Adrenal gland (tissue), 9 donors: ENCODE measurements at regions not wholly inside any gene's neighbourhood (a gene's known extent, or its start where the extent isn't known, plus 50 kb on each side); places are given as distances from the start of the nearest gene placed in this dataset.

ENCODE experiments used
- DNase-seq, 7 donors: peaks; one replicate each; pipeline ENCODE4 v3.0.0-alpha.2; 2019 to 2020
- H3K27ac ChIP-seq, 5 donors: fragments of 200-600 bp; sonication (generic) in 4 of 5; 1 replicate in 3 of 5; 2 replicates in 2 of 5; pipeline versions ENCODE4 v1.5.1 to v1.8.0; 2016 to 2020; ENCODE audit warnings: mild to moderate bottlenecking in 1 of 5
- H3K27me3 ChIP-seq: fragments of 200-600 bp; 2 replicates; pipeline ENCODE4 v1.8.0; 2021
- H3K36me3 ChIP-seq, 2 donors: fragments of 200-600 bp; replicated peaks in 1 of 2; 1 replicate in 1 of 2; 2 replicates in 1 of 2; pipeline versions ENCODE4 v1.5.1 to v1.8.0; 2018 to 2022
- H3K4me1 ChIP-seq, 2 donors: fragments of 200-600 bp; replicated peaks in 1 of 2; 1 replicate in 1 of 2; 2 replicates in 1 of 2; pipeline versions ENCODE4 v1.5.1 to v1.8.0; 2018 to 2021
- H3K4me3 ChIP-seq, 4 donors: fragments of 200-600 bp; sonication (generic) in 3 of 4; one replicate each; pipeline ENCODE4 v1.5.1; 2016 to 2018
- H3K9me3 ChIP-seq, 3 donors: fragments of 200-600 bp; sonication (generic) in 1 of 3; replicated peaks in 1 of 3; 1 replicate in 2 of 3; 2 replicates in 1 of 3; pipeline versions ENCODE4 v1.5.1 to v1.8.0; 2016 to 2021
- POLR2A ChIP-seq, 2 donors: fragments of 450-650 bp; IDR thresholded peaks; one replicate each; pipeline ENCODE4 v1.6.1; 2017; ENCODE audit warnings: antibody characterized with exemption in 2 of 2, mild to moderate bottlenecking in 2 of 2, moderate library complexity in 1 of 2
- WGBS, 4 donors: extraction: QIAGEN DNeasy Blood & Tissue Kit in 2 of 4; methylation state at CpG; one replicate each; pipeline versions ENCODE4 v1.1.5 to v1.1.7; 2013 to 2017; 5-methylcytosine and 5-hydroxymethylcytosine counted together
- intact Hi-C, 2 donors: fragments of 100-400 bp; cut with DNase I; formaldehyde crosslinking; loops; one replicate each; pipeline versions ENCODE4 v1.14.1 to v1.15.0; 2022 to 2023
- TF ChIP-seq, protein P1 (sequence below), 6 experiments: fragments of 450-650 bp in 4 of 6; fragments of 200-600 bp in 2 of 6; sonication (generic) in 1 of 6; IDR thresholded peaks; 1 replicate in 5 of 6; 2 replicates in 1 of 6; pipeline versions ENCODE4 v1.5.1 to v1.8.0; 2016 to 2021; ENCODE audit warnings: antibody characterized with exemption in 6 of 6, mild to moderate bottlenecking in 2 of 6, moderate library complexity in 1 of 6
- donor health status: healthy with polysubstance abuse.
- donor health status: Bipolar disorder and iron deficiency.
- donor health status: DM: yes; HTN: yes; CAD: no.
- donor health status: DM: no; HTN: no; CAD: no.
- donor health status: DM: no; HTN: no; CAD: no.

DNA sequence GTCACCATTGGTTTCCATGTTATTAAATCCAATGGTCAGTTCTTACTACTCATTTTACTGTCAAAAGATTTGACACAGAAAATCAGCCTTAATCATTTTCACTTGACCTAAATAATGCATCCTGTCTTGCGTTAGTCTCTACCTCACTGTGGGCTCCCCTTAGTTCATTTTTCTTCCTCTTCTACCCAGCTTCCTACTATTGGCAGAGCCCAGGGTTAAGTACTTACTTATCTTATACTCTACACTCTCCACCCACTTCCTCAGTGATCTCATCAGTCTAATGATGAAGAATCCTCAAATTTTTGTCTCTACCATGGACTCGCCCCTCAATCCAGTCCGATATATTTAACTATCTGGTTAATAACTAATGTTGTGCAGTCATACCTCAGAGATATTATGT is 735.9 kb downstream of the KCNT2 start:
- intact Hi-C loops = no loop called here
- DNase-seq = no peak
- Histone ChIP-seq H3K36me3 (no peaks in the 10 kb centered on the region), H3K27ac (no peak overlapping the region), H3K9me3 (no peaks in the 10 kb centered on the region), H3K27me3 (no peaks in the 10 kb centered on the region), H3K4me3 (no peak overlapping the region), H3K4me1 (no peaks in the 10 kb centered on the region)
- no peak for TF ChIP-seq POLR2A (IDR thresholded peaks at IDR 0.05)
- TF ChIP-seq, protein P1, sequence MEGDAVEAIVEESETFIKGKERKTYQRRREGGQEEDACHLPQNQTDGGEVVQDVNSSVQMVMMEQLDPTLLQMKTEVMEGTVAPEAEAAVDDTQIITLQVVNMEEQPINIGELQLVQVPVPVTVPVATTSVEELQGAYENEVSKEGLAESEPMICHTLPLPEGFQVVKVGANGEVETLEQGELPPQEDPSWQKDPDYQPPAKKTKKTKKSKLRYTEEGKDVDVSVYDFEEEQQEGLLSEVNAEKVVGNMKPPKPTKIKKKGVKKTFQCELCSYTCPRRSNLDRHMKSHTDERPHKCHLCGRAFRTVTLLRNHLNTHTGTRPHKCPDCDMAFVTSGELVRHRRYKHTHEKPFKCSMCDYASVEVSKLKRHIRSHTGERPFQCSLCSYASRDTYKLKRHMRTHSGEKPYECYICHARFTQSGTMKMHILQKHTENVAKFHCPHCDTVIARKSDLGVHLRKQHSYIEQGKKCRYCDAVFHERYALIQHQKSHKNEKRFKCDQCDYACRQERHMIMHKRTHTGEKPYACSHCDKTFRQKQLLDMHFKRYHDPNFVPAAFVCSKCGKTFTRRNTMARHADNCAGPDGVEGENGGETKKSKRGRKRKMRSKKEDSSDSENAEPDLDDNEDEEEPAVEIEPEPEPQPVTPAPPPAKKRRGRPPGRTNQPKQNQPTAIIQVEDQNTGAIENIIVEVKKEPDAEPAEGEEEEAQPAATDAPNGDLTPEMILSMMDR (IDR thresholded peaks at IDR 0.05) = no peak
- 63 to 78% (median 71%) methylated on average over 3 of the region's 3 CpGs for WGBS, 4 donors

DNA sequence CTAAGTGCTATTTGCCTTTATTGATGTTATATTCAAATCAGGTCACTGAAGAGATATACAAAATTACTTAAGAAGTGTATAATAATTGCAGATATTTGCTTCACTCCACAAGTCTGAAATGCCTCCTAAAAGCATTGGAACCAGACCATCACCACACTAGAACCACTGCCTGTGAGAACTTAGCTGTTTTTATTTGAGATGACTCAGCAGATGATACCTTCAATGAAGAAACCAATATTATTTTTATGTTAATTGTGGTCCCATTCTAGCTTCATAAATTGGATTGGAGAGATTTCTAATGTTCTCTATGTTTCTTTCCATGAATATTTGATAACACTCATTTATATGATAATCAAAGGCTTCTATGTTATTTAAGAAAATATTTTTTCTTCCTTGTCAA is 740.6 kb downstream of the KCNT2 start:
- intact Hi-C loops = no loop called here
- no peak overlapping the region for H3K27ac ChIP-seq
- no peak for DNase-seq
- H3K4me1 ChIP-seq = no peaks in the 10 kb centered on the region
- H3K9me3 ChIP-seq = no peaks in the 10 kb centered on the region
- H3K36me3 ChIP-seq = no peaks in the 10 kb centered on the region
- TF ChIP-seq, protein P1 (IDR thresholded peaks at IDR 0.05) = no peak
- no peak for TF ChIP-seq POLR2A (IDR thresholded peaks at IDR 0.05)
- H3K4me3 ChIP-seq = no peak overlapping the region
- H3K27me3 ChIP-seq = no peaks in the 10 kb centered on the region

DNA sequence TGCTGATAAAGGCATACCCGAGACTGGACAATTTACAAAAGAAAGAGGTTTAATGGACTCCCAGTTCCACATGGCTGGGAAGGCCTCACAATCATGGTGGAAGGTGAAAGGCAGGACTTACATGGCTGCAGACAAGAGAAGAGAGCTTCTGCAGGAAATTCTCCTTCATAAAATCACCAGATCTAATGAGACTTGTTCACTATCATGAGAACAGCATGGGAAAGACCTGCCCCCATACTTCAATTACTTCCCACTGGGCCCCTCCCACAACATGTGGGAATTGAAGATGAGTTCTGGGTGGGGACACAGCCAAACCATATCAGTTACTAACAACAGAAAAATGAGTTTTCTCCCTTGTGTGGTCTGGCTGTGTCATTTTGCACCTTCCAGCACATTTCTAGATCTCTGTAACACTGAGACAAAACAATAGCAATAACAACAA is 741.4 kb downstream of the KCNT2 start:
- Histone ChIP-seq H3K27me3 (no peaks in the 10 kb centered on the region), H3K9me3 (no peaks in the 10 kb centered on the region), H3K4me3 (no peak overlapping the region), H3K27ac (no peak overlapping the region), H3K4me1 (no peaks in the 10 kb centered on the region), H3K36me3 (no peaks in the 10 kb centered on the region)
- DNase-seq = no peak
- intact Hi-C loops = no loop called here
- TF ChIP-seq POLR2A (IDR thresholded peaks at IDR 0.05) = no peak
- TF ChIP-seq, protein P1 (IDR thresholded peaks at IDR 0.05) = no peak
- 63 to 92% (median 72%) methylated on average over 1 of the region's 1 CpG for WGBS, 4 donors

DNA sequence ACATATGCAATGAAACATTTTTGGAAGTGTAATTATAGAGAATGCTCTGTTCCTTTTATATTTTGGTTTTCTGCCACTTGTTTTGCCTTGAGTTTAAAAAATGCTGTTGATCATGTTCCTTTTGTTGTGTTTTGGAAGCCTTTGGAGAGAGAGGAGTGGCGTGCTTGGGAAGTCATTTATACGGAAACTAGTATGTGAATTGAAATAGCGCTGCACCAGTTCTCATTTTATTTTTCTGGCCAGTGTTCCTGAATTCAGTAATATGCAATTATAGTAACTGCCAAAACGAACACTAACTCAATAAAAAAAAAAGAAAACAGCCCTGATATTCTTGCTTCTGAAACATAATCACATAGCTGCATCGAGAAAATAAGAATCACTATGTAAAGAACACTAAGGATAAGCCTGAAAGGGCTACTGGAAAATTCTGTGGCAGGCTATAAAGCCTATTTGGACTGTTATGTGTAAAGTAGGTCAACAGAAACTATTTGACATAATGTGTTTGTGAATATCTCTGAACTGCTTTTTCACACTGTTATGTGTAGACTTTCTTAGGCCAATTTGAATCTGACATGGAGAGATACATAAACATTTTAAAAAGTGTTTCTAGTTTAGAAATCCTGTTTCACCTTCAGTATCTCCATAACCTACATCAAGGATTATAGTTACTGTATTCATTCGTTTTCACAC is 742.0 kb downstream of the KCNT2 start:
- H3K9me3 ChIP-seq = no peaks in the 10 kb centered on the region
- no peaks in the 10 kb centered on the region for H3K36me3 ChIP-seq
- H3K27ac ChIP-seq = no peak overlapping the region
- TF ChIP-seq, protein P1 (IDR thresholded peaks at IDR 0.05) = no peak
- no peak for TF ChIP-seq POLR2A (IDR thresholded peaks at IDR 0.05)
- H3K27me3 ChIP-seq = no peaks in the 10 kb centered on the region
- H3K4me1 ChIP-seq = no peaks in the 10 kb centered on the region
- H3K4me3 ChIP-seq = no peak overlapping the region
- WGBS, 4 donors = 55 to 67% (median 63%) methylated on average over 6 of the region's 6 CpGs
- DNase-seq = no peak
- intact Hi-C loops = no loop called here
